Neutrophil (primary cell): ENCODE measurements at regions not wholly inside any gene's neighbourhood (a gene's known extent, or its start where the extent isn't known, plus 50 kb on each side); places are given as distances from the start of the nearest gene placed in this dataset.

Experiments
- H3K27ac ChIP-seq: fragments of 200-600 bp; sonication (generic); 2 replicates; pipeline ENCODE4 v1.5.1; 2016; ENCODE audit warnings: mild to moderate bottlenecking, moderate library complexity
- H3K27me3 ChIP-seq: fragments of 200-600 bp; sonication (generic); 2 replicates; pipeline ENCODE4 v1.6.0; 2016; ENCODE audit warnings: mild to moderate bottlenecking
- H3K36me3 ChIP-seq: fragments of 200-600 bp; sonication (generic); 2 replicates; pipeline ENCODE4 v1.5.1; 2017
- H3K4me1 ChIP-seq, 2 experiments: fragments of 200-600 bp in 1 of 2; sonication (generic) in 1 of 2; 1 replicate in 1 of 2; 2 replicates in 1 of 2; pipeline versions ENCODE4 v1.5.1 to v1.6.1; 2013 to 2016; ENCODE audit warnings: low read depth in 1 of 2, low read length in 1 of 2, mild to moderate bottlenecking in 1 of 2, moderate library complexity in 1 of 2; ENCODE audit not compliant: control insufficient read depth in 1 of 2, insufficient read depth in 1 of 2
- H3K4me3 ChIP-seq, 2 experiments: fragments of 200-600 bp in 1 of 2; sonication (generic) in 1 of 2; 1 replicate in 1 of 2; 2 replicates in 1 of 2; pipeline ENCODE4 v1.5.1; 2013 to 2016; ENCODE audit warnings: low read depth in 1 of 2, low read length in 1 of 2, mild to moderate bottlenecking in 1 of 2, moderate library complexity in 1 of 2
- H3K9me3 ChIP-seq: fragments of 200-600 bp; sonication (generic); 2 replicates; pipeline ENCODE4 v1.5.1; 2016
- CTCF ChIP-seq: fragments of 200-600 bp; sonication (generic); IDR thresholded peaks from 2 replicates; pipeline ENCODE4 v1.5.1; 2016; ENCODE audit warnings: antibody characterized with exemption

GRCh38 chr18:28651298-28651697, 474.4 kb upstream of the CDH2 start:
- no peaks in the 10 kb centered on the region for H3K36me3 ChIP-seq
- H3K27me3 ChIP-seq: no peaks in the 10 kb centered on the region
- H3K27ac ChIP-seq: no peak overlapping the region
- no peaks in the 10 kb centered on the region for H3K9me3 ChIP-seq
- no peak for TF ChIP-seq CTCF
- H3K4me3 ChIP-seq: no peak overlapping the region
- no peaks in the 10 kb centered on the region for H3K4me1 ChIP-seq

GRCh38 chr18:28650860-28651259, 473.9 kb upstream of the CDH2 start:
- no peak for TF ChIP-seq CTCF
- Histone ChIP-seq H3K27ac (no peak overlapping the region), H3K4me1 (no peaks in the 10 kb centered on the region), H3K9me3 (no peaks in the 10 kb centered on the region), H3K4me3 (no peak overlapping the region), H3K36me3 (no peaks in the 10 kb centered on the region), H3K27me3 (no peaks in the 10 kb centered on the region)

- Histone ChIP-seq H3K9me3 (no peaks in the 10 kb centered on the region), H3K4me3 (no peak overlapping the region), H3K36me3 (no peaks in the 10 kb centered on the region), H3K27me3 (no peaks in the 10 kb centered on the region), H3K27ac (no peak overlapping the region), H3K4me1 (no peaks in the 10 kb centered on the region)
- TF ChIP-seq CTCF: no peak
Measured at GRCh38 chr18:28647961-28648360, 471.0 kb upstream of the CDH2 start.

- no peak overlapping the region for H3K4me3 ChIP-seq
- H3K36me3 ChIP-seq: no peaks in the 10 kb centered on the region
Measured at GRCh38 chr18:28637897-28638296, 461.0 kb upstream of the CDH2 start.

GRCh38 chr18:28635530-28635929, 458.6 kb upstream of the CDH2 start:
- no peak for TF ChIP-seq CTCF
- H3K27me3 ChIP-seq: no peaks in the 10 kb centered on the region
- no peaks in the 10 kb centered on the region for H3K9me3 ChIP-seq
- H3K4me3 ChIP-seq: no peak overlapping the region
- no peak overlapping the region for H3K27ac ChIP-seq
- no peaks in the 10 kb centered on the region for H3K4me1 ChIP-seq
- H3K36me3 ChIP-seq: no peaks in the 10 kb centered on the region

More at GRCh38 chr18:28637897-28638296, 461.0 kb upstream of the CDH2 start:
- no peak for TF ChIP-seq CTCF
- Histone ChIP-seq H3K9me3 (no peaks in the 10 kb centered on the region), H3K27me3 (no peaks in the 10 kb centered on the region), H3K4me1 (no peaks in the 10 kb centered on the region), H3K27ac (no peak overlapping the region)

- no peaks in the 10 kb centered on the region for H3K4me1 ChIP-seq
- no peaks in the 10 kb centered on the region for H3K36me3 ChIP-seq
- no peaks in the 10 kb centered on the region for H3K9me3 ChIP-seq
- no peaks in the 10 kb centered on the region for H3K27me3 ChIP-seq
- no peak overlapping the region for H3K27ac ChIP-seq
- TF ChIP-seq CTCF: no peak
- H3K4me3 ChIP-seq: no peak overlapping the region
Measured at GRCh38 chr18:28626756-28627155, 449.8 kb upstream of the CDH2 start.
